ENCODE measurements at regions not wholly inside any gene's neighbourhood (a gene's known extent, or its start where the extent isn't known, plus 50 kb on each side); places are given as distances from the start of the nearest gene placed in this dataset.

- DNase-seq, result no peak
These were observed 132.7 kb upstream of the IFNGR1 start for GRCh38 chr6:137351890-137352289.

GRCh38 chr6:137350857-137351256, 131.7 kb upstream of the IFNGR1 start:
- DNase-seq, result no peak

- no peak for DNase-seq
These were observed 131.0 kb upstream of the IFNGR1 start for GRCh38 chr6:137349856-137350830.

GRCh38 chr6:137348777-137349176, 129.6 kb upstream of the IFNGR1 start:
- no peak for DNase-seq

GRCh38 chr6:137343241-137343640, 124.1 kb upstream of the IFNGR1 start:
- no peak for DNase-seq

GRCh38 chr6:137342607-137343190, 123.5 kb upstream of the IFNGR1 start:
- no peak for DNase-seq

- DNase-seq, result peak; percentile 84
These were observed 122.6 kb upstream of the IFNGR1 start for GRCh38 chr6:137341681-137342195.

GRCh38 chr6:137339929-137340559, 120.9 kb upstream of the IFNGR1 start:
- no peak for DNase-seq

- DNase-seq, result no peak
These were observed 115.7 kb upstream of the IFNGR1 start for GRCh38 chr6:137334884-137335283.

GRCh38 chr6:137334094-137334493, 114.9 kb upstream of the IFNGR1 start:
- no peak for DNase-seq

GRCh38 chr6:137332637-137333280, 113.6 kb upstream of the IFNGR1 start:
- no peak for DNase-seq

- no peak for DNase-seq
These were observed 104.7 kb upstream of the IFNGR1 start for GRCh38 chr6:137323860-137324259.

- no peak for DNase-seq
These were observed 101.1 kb upstream of the IFNGR1 start for GRCh38 chr6:137320271-137320670.

GRCh38 chr6:137316626-137317025, 97.4 kb upstream of the IFNGR1 start:
- no peak for DNase-seq

GRCh38 chr6:137315081-137315480, 95.9 kb upstream of the IFNGR1 start:
- DNase-seq, result no peak

GRCh38 chr6:137313928-137314855, 95.0 kb upstream of the IFNGR1 start:
- peak; percentile 72 for DNase-seq

- DNase-seq, result no peak
These were observed 94.0 kb upstream of the IFNGR1 start for GRCh38 chr6:137313211-137313610.

- DNase-seq, result no peak
These were observed 92.8 kb upstream of the IFNGR1 start for GRCh38 chr6:137311940-137312339.

- peak; percentile 75 for DNase-seq
These were observed 90.0 kb upstream of the IFNGR1 start for GRCh38 chr6:137309078-137309762.

GRCh38 chr6:137307163-137307854, 88.1 kb upstream of the IFNGR1 start:
- no peak for DNase-seq

GRCh38 chr6:137305691-137306090, 86.5 kb upstream of the IFNGR1 start:
- DNase-seq, result no peak

All from NCI-H774 (cell line).